ENCODE measurements at regions not wholly inside any gene's neighbourhood (a gene's known extent, or its start where the extent isn't known, plus 50 kb on each side); places are given as distances from the start of the nearest gene placed in this dataset.

DNA sequence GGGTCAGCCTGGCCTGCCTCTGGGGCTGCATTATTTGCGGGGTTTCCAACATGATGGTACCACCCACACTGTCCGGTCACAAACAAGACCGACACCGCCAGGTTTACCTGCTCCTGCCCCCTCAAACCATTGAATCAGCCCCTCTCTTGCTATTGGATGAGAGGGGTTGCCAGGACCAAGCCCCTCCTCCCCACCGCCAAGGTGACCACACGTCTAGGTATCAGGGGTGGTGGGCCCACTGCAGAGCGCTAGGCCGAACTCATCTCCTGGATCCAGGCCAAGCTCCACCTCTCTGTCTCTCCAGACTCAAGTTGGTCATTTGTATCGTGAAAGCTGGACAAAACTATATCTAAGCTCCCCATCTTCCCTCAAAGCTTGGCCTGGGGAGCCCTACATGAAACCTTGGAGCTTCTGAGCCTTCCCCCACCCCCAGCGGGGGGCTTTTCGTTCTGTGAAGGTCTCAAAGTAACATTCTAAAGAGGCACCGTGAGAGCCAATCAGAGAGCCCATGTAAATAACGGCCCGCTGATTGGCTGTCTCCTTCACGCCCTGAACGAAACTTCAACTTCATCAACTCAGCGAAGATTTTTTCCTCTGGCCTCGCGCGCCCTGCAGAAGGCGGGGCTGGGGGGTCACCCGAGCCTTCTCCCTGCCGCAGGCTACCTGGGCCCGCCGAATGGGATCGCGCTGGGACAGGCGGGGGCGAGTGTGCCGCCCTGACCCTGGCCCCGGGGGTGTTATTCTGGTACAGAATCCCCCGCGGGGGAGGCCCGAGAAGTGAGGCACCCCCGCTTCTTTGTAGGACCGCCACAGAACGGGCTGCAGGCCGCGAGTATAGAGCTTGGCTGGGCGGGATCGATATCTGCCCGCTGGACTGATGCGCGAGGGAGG lies 49.6 kb upstream of the PSD2 start:
- TF ChIP-seq, protein P1, sequence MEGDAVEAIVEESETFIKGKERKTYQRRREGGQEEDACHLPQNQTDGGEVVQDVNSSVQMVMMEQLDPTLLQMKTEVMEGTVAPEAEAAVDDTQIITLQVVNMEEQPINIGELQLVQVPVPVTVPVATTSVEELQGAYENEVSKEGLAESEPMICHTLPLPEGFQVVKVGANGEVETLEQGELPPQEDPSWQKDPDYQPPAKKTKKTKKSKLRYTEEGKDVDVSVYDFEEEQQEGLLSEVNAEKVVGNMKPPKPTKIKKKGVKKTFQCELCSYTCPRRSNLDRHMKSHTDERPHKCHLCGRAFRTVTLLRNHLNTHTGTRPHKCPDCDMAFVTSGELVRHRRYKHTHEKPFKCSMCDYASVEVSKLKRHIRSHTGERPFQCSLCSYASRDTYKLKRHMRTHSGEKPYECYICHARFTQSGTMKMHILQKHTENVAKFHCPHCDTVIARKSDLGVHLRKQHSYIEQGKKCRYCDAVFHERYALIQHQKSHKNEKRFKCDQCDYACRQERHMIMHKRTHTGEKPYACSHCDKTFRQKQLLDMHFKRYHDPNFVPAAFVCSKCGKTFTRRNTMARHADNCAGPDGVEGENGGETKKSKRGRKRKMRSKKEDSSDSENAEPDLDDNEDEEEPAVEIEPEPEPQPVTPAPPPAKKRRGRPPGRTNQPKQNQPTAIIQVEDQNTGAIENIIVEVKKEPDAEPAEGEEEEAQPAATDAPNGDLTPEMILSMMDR (IDR thresholded peaks at IDR 0.05; ENCODE audit: low read length), result no peak
- TF ChIP-seq EZH2 (IDR thresholded peaks at IDR 0.05; ENCODE audit: borderline replicate concordance, low read length), result no peak

All from OCI-LY1 (cell line).